ENCODE measurements at regions not wholly inside any gene's neighbourhood (a gene's known extent, or its start where the extent isn't known, plus 50 kb on each side); places are given as distances from the start of the nearest gene placed in this dataset.

DNA sequence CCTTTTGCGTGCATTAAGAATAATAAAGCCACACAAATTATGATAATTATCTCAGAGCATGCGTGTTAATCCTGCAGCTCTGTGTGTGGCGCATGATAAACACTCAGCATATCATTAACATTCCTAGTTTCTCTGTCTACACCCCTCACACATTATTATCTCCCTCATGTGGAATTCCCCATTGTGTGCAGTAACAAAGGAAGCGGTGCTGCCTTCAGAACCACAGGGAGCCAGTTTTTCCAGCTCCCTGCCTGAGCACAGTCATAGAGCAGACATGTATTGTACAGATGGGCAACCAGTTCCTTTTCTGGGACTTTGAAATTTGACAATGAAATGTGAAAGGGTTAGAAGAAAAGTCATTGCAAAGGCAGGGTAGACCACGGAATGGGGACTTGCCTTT, 1365.5 kb upstream of the CDH9 start:
- Histone ChIP-seq H3K9me3 (ENCODE audit: control insufficient read depth in 1 of 2, insufficient read depth in 1 of 2, low read length in 2 of 2) (peaks cover 0 to 15% of the 10 kb centered on the region in 2 experiments), H3K27ac (ENCODE audit: low read depth in 1 of 2, low read length in 2 of 2) (no peak overlapping the region), H3K4me3 (ENCODE audit: low read length) (no peak overlapping the region), H3K27me3 (ENCODE audit: control insufficient read depth in 1 of 2, insufficient read depth in 2 of 2, low read length in 2 of 2) (no peaks in the 10 kb centered on the region), H3K36me3 (ENCODE audit: insufficient read depth, low read length) (no peaks in the 10 kb centered on the region), H3K4me1 (ENCODE audit: insufficient read depth, low read length) (no peaks in the 10 kb centered on the region)
- DNase-seq (no peak), ATAC-seq (ENCODE audit: poor library complexity) (no peak)
- Mint-ChIP-seq H3K36me3 (ENCODE audit: low read depth) (no peaks in the 10 kb centered on the region), H3K4me1 (ENCODE audit: low read depth) (no peaks in the 10 kb centered on the region), H3K9me3 (peaks cover 18% of the 10 kb centered on the region), H3K4me3 (no peak overlapping the region), H3K27me3 (no peaks in the 10 kb centered on the region), H3K27ac (no peak overlapping the region)
- CTCF ChIA-PET = no interaction called here
- TF ChIP-seq, protein P1, sequence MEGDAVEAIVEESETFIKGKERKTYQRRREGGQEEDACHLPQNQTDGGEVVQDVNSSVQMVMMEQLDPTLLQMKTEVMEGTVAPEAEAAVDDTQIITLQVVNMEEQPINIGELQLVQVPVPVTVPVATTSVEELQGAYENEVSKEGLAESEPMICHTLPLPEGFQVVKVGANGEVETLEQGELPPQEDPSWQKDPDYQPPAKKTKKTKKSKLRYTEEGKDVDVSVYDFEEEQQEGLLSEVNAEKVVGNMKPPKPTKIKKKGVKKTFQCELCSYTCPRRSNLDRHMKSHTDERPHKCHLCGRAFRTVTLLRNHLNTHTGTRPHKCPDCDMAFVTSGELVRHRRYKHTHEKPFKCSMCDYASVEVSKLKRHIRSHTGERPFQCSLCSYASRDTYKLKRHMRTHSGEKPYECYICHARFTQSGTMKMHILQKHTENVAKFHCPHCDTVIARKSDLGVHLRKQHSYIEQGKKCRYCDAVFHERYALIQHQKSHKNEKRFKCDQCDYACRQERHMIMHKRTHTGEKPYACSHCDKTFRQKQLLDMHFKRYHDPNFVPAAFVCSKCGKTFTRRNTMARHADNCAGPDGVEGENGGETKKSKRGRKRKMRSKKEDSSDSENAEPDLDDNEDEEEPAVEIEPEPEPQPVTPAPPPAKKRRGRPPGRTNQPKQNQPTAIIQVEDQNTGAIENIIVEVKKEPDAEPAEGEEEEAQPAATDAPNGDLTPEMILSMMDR (IDR thresholded peaks at IDR 0.05) = no peak
- intact Hi-C loops (cut with DNase I, micrococcal nuclease) = no loop called here
- POLR2A ChIA-PET = no interaction called here

- Histone ChIP-seq H3K4me3 (ENCODE audit: low read length) (no peak overlapping the region), H3K27ac (ENCODE audit: low read depth in 1 of 2, low read length in 2 of 2) (no peak overlapping the region), H3K27me3 (ENCODE audit: control insufficient read depth in 1 of 2, insufficient read depth in 2 of 2, low read length in 2 of 2) (no peaks in the 10 kb centered on the region), H3K36me3 (ENCODE audit: insufficient read depth, low read length) (no peaks in the 10 kb centered on the region), H3K4me1 (ENCODE audit: insufficient read depth, low read length) (no peaks in the 10 kb centered on the region), H3K9me3 (ENCODE audit: control insufficient read depth in 1 of 2, insufficient read depth in 1 of 2, low read length in 2 of 2) (peaks cover 0 to 15% of the 10 kb centered on the region in 2 experiments)
- no peak for DNase-seq
- no peak overlapping the region for H3K4me3 Mint-ChIP-seq
- no peak for ATAC-seq (ENCODE audit: poor library complexity)
- H3K4me1 Mint-ChIP-seq (ENCODE audit: low read depth) = no peaks in the 10 kb centered on the region
- H3K27ac Mint-ChIP-seq = no peak overlapping the region
- no peaks in the 10 kb centered on the region for H3K36me3 Mint-ChIP-seq (ENCODE audit: low read depth)
- intact Hi-C loops (cut with DNase I, micrococcal nuclease) = no loop called here
- H3K27me3 Mint-ChIP-seq = no peaks in the 10 kb centered on the region
- POLR2A ChIA-PET = no interaction called here
- H3K9me3 Mint-ChIP-seq = peaks cover 15% of the 10 kb centered on the region
- CTCF ChIA-PET = no interaction called here
- TF ChIP-seq, protein P1 (IDR thresholded peaks at IDR 0.05) = no peak
Observed at GRCh38 chr5:28402590-28403301, 1364.4 kb upstream of the CDH9 start.

DNA sequence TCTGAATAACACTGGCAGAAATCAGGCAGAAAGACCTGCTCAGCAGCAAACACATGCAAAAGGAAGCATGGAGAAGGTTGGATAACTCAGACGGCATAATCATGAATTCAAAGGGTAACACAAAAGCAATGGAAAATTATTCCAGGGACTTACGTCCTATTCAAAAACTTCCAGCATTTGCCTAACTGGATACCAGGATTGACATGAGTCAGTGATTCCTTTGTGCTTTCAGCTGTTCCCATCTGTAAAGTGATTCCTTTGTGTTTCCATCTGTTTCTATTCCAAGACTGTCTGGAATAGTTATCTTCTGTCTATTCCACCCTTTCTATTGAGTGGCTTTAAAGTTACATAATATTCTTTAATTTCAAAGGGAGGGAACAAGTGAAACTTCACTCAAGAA, 1361.7 kb upstream of the CDH9 start:
- H3K27me3 ChIP-seq (ENCODE audit: control insufficient read depth in 1 of 2, insufficient read depth in 2 of 2, low read length in 2 of 2) = no peaks in the 10 kb centered on the region
- TF ChIP-seq, protein P1 (IDR thresholded peaks at IDR 0.05) = no peak
- Mint-ChIP-seq H3K9me3 (peaks cover 8% of the 10 kb centered on the region), H3K36me3 (ENCODE audit: low read depth) (no peaks in the 10 kb centered on the region), H3K27ac (no peak overlapping the region), H3K4me1 (ENCODE audit: low read depth) (no peaks in the 10 kb centered on the region), H3K4me3 (no peak overlapping the region), H3K27me3 (no peaks in the 10 kb centered on the region)
- ChIA-PET CTCF (no interaction called here), POLR2A (no interaction called here)
- no peak for ATAC-seq (ENCODE audit: poor library complexity)
- H3K36me3 ChIP-seq (ENCODE audit: insufficient read depth, low read length) = no peaks in the 10 kb centered on the region
- H3K4me3 ChIP-seq (ENCODE audit: low read length) = no peak overlapping the region
- no peak overlapping the region for H3K27ac ChIP-seq (ENCODE audit: low read depth in 1 of 2, low read length in 2 of 2)
- H3K4me1 ChIP-seq (ENCODE audit: insufficient read depth, low read length) = no peaks in the 10 kb centered on the region
- H3K9me3 ChIP-seq (ENCODE audit: control insufficient read depth in 1 of 2, insufficient read depth in 1 of 2, low read length in 2 of 2) = peaks cover 0 to 19% of the 10 kb centered on the region in 2 experiments
- DNase-seq = no peak
- intact Hi-C loops (cut with DNase I, micrococcal nuclease) = no loop called here

Measured in CD4-positive, alpha-beta T cell (primary cell).